H9 (cell line): ENCODE measurements at regions not wholly inside any gene's neighbourhood (a gene's known extent, or its start where the extent isn't known, plus 50 kb on each side); places are given as distances from the start of the nearest gene placed in this dataset.

Experiments used
- DNase-seq: peaks from one replicate; pipeline ENCODE4 v3.0.0-alpha.2; 2017
- H2AFZ ChIP-seq: one replicate; pipeline ENCODE4 v1.6.1; 2013; ENCODE audit warnings: mild to moderate bottlenecking, low read length, control low read depth, moderate library complexity
- H2AK5ac ChIP-seq: 2 replicates; pipeline ENCODE4 v1.6.1; 2013; ENCODE audit warnings: low read length, control low read depth, mixed read lengths; ENCODE audit not compliant: insufficient read length
- H2BK120ac ChIP-seq: one replicate; pipeline ENCODE4 v1.6.1; 2013; ENCODE audit warnings: low read depth, mild to moderate bottlenecking, low read length, control low read depth, inconsistent platforms; ENCODE audit not compliant: poor library complexity, severe bottlenecking
- H2BK12ac ChIP-seq: 2 replicates; pipeline ENCODE4 v1.6.1; 2013; ENCODE audit warnings: low read length, control low read depth, mixed read lengths, low read depth; ENCODE audit not compliant: insufficient read length
- H2BK15ac ChIP-seq: 2 replicates; pipeline ENCODE4 v1.6.1; 2013; ENCODE audit warnings: low read depth, low read length, control low read depth
- H2BK20ac ChIP-seq: one replicate; pipeline ENCODE4 v1.6.1; 2013; ENCODE audit warnings: low read depth, mild to moderate bottlenecking, low read length, control low read depth, inconsistent platforms; ENCODE audit not compliant: poor library complexity, severe bottlenecking
- H2BK5ac ChIP-seq: 2 replicates; pipeline ENCODE4 v1.6.1; 2013; ENCODE audit warnings: low read length, control low read depth, mixed read lengths; ENCODE audit not compliant: insufficient read length
- H3K14ac ChIP-seq: 2 replicates; pipeline ENCODE4 v1.6.1; 2013; ENCODE audit warnings: low read length, control low read depth; ENCODE audit not compliant: insufficient read depth
- H3K18ac ChIP-seq: 2 replicates; pipeline ENCODE4 v1.6.1; 2013; ENCODE audit warnings: low read depth, mild to moderate bottlenecking, mixed read lengths, low read length, control low read depth; ENCODE audit not compliant: insufficient read length
- H3K23ac ChIP-seq: 2 replicates; pipeline ENCODE4 v1.6.1; 2013; ENCODE audit warnings: low read length, control low read depth, mixed read lengths, low read depth; ENCODE audit not compliant: insufficient read length
- H3K23me2 ChIP-seq: 2 replicates; pipeline ENCODE4 v1.6.1; 2013; ENCODE audit warnings: low read depth, mild to moderate bottlenecking, mixed read lengths, low read length, control low read depth; ENCODE audit not compliant: insufficient read length, poor library complexity, severe bottlenecking
- H3K27ac ChIP-seq: 2 replicates; pipeline ENCODE4 v1.5.1; 2013; ENCODE audit warnings: low read length, control low read depth, mixed read lengths, low read depth; ENCODE audit not compliant: insufficient read length
- H3K27me3 ChIP-seq: 2 replicates; pipeline ENCODE4 v1.6.1; 2013; ENCODE audit warnings: low read length, control low read depth, inconsistent platforms; ENCODE audit not compliant: insufficient read depth
- H3K4ac ChIP-seq: 2 replicates; pipeline ENCODE4 v1.6.1; 2013; ENCODE audit warnings: low read depth, mild to moderate bottlenecking, control low read depth, inconsistent platforms, low read length, moderate library complexity
- H3K4me1 ChIP-seq: 2 replicates; pipeline ENCODE4 v1.6.1; 2013; ENCODE audit warnings: low read length, control low read depth, inconsistent platforms; ENCODE audit not compliant: insufficient read depth
- H3K4me2 ChIP-seq: 2 replicates; pipeline ENCODE4 v1.6.1; 2013; ENCODE audit warnings: low read length, control low read depth, mixed read lengths; ENCODE audit not compliant: insufficient read length, insufficient read depth
- H3K56ac ChIP-seq: 2 replicates; pipeline ENCODE4 v1.6.1; 2013; ENCODE audit warnings: low read depth, mild to moderate bottlenecking, mixed read lengths, low read length, control low read depth; ENCODE audit not compliant: insufficient read length
- H3K79me1 ChIP-seq: 2 replicates; pipeline ENCODE4 v1.6.1; 2013; ENCODE audit warnings: low read depth, mild to moderate bottlenecking, moderate library complexity, low read length, control low read depth, inconsistent platforms; ENCODE audit not compliant: insufficient read depth, poor library complexity, severe bottlenecking
- H3K79me2 ChIP-seq: 2 replicates; pipeline ENCODE4 v1.6.1; 2013; ENCODE audit warnings: low read length, control low read depth, inconsistent platforms; ENCODE audit not compliant: insufficient read depth
- H3K9ac ChIP-seq: 2 replicates; pipeline ENCODE4 v1.6.1; 2013; ENCODE audit warnings: low read length, control low read depth, mixed read lengths; ENCODE audit not compliant: insufficient read length; ENCODE audit errors: extremely low read depth
- H3K9me3 ChIP-seq: one replicate; pipeline ENCODE4 v1.6.1; 2013; ENCODE audit warnings: low read depth, low read length, inconsistent platforms; ENCODE audit not compliant: control insufficient read depth
- H3T11ph ChIP-seq: one replicate; pipeline ENCODE4 v1.6.1; 2013; ENCODE audit warnings: mild to moderate bottlenecking, low read length, control low read depth, inconsistent platforms
- H4K20me1 ChIP-seq: one replicate; pipeline ENCODE4 v1.6.1; 2013; ENCODE audit not compliant: control insufficient read depth, insufficient read length, insufficient read depth
- H4K5ac ChIP-seq: 2 replicates; pipeline ENCODE4 v1.6.1; 2013; ENCODE audit warnings: low read depth, mild to moderate bottlenecking, mixed read lengths, low read length, control low read depth; ENCODE audit not compliant: insufficient read length
- H4K8ac ChIP-seq: replicated peaks from 2 replicates; pipeline ENCODE4 v1.6.1; 2013; ENCODE audit warnings: low read length, control low read depth, mixed read lengths, low read depth; ENCODE audit not compliant: insufficient read length
- H4K91ac ChIP-seq: 2 replicates; pipeline ENCODE4 v1.6.1; 2013; ENCODE audit warnings: low read depth, mild to moderate bottlenecking, moderate library complexity, mixed read lengths, low read length, control low read depth; ENCODE audit not compliant: insufficient read length
- H3K27ac Mint-ChIP-seq, 3 experiments: 2 replicates in 2 of 3; 3 replicates in 1 of 3; pipeline ENCODE4 v1.8.0; 2020 to 2021; ENCODE audit warnings: mixed read lengths in 3 of 3, mild to moderate bottlenecking in 1 of 3, moderate library complexity in 1 of 3
- H3K27me3 Mint-ChIP-seq: 2 replicates; pipeline ENCODE4 v1.8.0; 2021; ENCODE audit warnings: low read depth, mild to moderate bottlenecking, moderate library complexity, mixed read lengths
- H3K36me3 Mint-ChIP-seq, 3 experiments: 2 replicates in 2 of 3; 3 replicates in 1 of 3; pipeline ENCODE4 v1.8.0; 2020 to 2021; ENCODE audit warnings: low read depth in 3 of 3, mixed read lengths in 3 of 3; ENCODE audit not compliant: insufficient read depth in 1 of 3
- H3K4me1 Mint-ChIP-seq, 2 experiments: 2 replicates each; pipeline ENCODE4 v1.8.0; 2020; ENCODE audit warnings: mixed read lengths in 2 of 2
- H3K4me3 Mint-ChIP-seq, 2 experiments: 2 replicates in 1 of 2; 3 replicates in 1 of 2; pipeline ENCODE4 v1.8.0; 2020 to 2021; ENCODE audit warnings: mild to moderate bottlenecking in 2 of 2, mixed read lengths in 2 of 2, moderate library complexity in 1 of 2
- H3K9me3 Mint-ChIP-seq, 2 experiments: 2 replicates in 1 of 2; 3 replicates in 1 of 2; pipeline ENCODE4 v1.8.0; 2020; ENCODE audit warnings: mild to moderate bottlenecking in 2 of 2, mixed read lengths in 2 of 2, moderate library complexity in 1 of 2
- CTCF ChIP-seq: fragments of 200-600 bp; sonication (generic); conservative IDR thresholded peaks from 3 replicates; pipeline ENCODE4 v1.8.0; 2021; ENCODE audit warnings: antibody characterized with exemption, mild to moderate bottlenecking
- WGBS: extraction: QIAGEN DNeasy Blood & Tissue Kit; methylation state at CpG from one replicate; pipeline ENCODE4 v1.1.7; 2013; ENCODE audit warnings: missing lambda C conversion rate, low lambda C conversion rate, mixed read lengths; ENCODE audit not compliant: insufficient read length; ENCODE audit errors: extremely low coverage; 5-methylcytosine and 5-hydroxymethylcytosine counted together

- Mint-ChIP-seq H3K4me3 (no peak overlapping the region), H3K27ac (no peak overlapping the region), H3K4me1 (peaks cover 23 to 28% of the 10 kb centered on the region in 2 experiments), H3K27me3 (no peaks in the 10 kb centered on the region; the same call in 1 of the 2 replicates), H3K9me3 (no peaks in the 10 kb centered on the region), H3K36me3 (no peaks in the 10 kb centered on the region; a peak in 1 of 7 replicates)
- no peak overlapping the region for H3K23ac ChIP-seq
- H2AK5ac ChIP-seq, result no peak overlapping the region
- DNase-seq, result no peak
- no peak overlapping the region for H2BK20ac ChIP-seq
- H3K56ac ChIP-seq, result no peak overlapping the region
- H3K27ac ChIP-seq, result no peak overlapping the region
- no peak overlapping the region for H2BK15ac ChIP-seq
- no peaks in the 10 kb centered on the region for H4K20me1 ChIP-seq
- H3K23me2 ChIP-seq, result no peaks in the 10 kb centered on the region
- no peak overlapping the region for H2BK5ac ChIP-seq
- no peak for TF ChIP-seq CTCF
- H3K14ac ChIP-seq, result no peak overlapping the region
- no peak overlapping the region for H2BK120ac ChIP-seq
- H3K4me1 ChIP-seq, result no peaks in the 10 kb centered on the region
- no peak overlapping the region for H3K4me2 ChIP-seq
- H3K79me2 ChIP-seq, result no peaks in the 10 kb centered on the region
- no peak overlapping the region for H4K8ac ChIP-seq
- H3K4ac ChIP-seq, result no peak overlapping the region
- H4K5ac ChIP-seq, result no peak overlapping the region
- no peak overlapping the region for H3K18ac ChIP-seq
- H3T11ph ChIP-seq, result no peak overlapping the region
- no peaks in the 10 kb centered on the region for H3K27me3 ChIP-seq
- no peaks in the 10 kb centered on the region for H3K79me1 ChIP-seq
- no peak overlapping the region for H2BK12ac ChIP-seq
- H3K9ac ChIP-seq, result no peak overlapping the region
- no peak overlapping the region for H2AFZ ChIP-seq
- no peak overlapping the region for H4K91ac ChIP-seq
- no peaks in the 10 kb centered on the region for H3K9me3 ChIP-seq
- WGBS, result no CpG with 5 or more reads among the region's 7 CpGs
Observed at GRCh38 chr2:207238831-207239701, 73.3 kb upstream of the KLF7 start.
